PC-3 (cell line): ENCODE measurements at regions not wholly inside any gene's neighbourhood (a gene's known extent, or its start where the extent isn't known, plus 50 kb on each side); places are given as distances from the start of the nearest gene placed in this dataset.

Experiments
- ATAC-seq: fragments of 200-7000 bp; cut with Tn5 transposase; 2 replicates; pipeline ENCODE4 v1.9.1; 2020; ENCODE audit warnings: mild to moderate bottlenecking, moderate library complexity
- BruUV-seq: library from RNA; stranded (reverse); fragments of 400-500 nt; replicated peaks from 2 replicates; lab custom pipeline; 2021; lab: Mats Ljungman, UMichigan
- CTCF ChIA-PET: fragments of 300-600 bp; sonication (Branson Sonifier 250); formaldehyde crosslinking; loops from one replicate; lab custom pipeline; 2022; ENCODE audit warnings: antibody characterized with exemption; lab: Charles Lee
- POLR2A ChIA-PET: fragments of 300-600 bp; sonication (Branson Sonifier 250); formaldehyde crosslinking; loops from one replicate; lab custom pipeline; 2022; ENCODE audit warnings: antibody characterized with exemption; ENCODE audit not compliant: unreplicated experiment; lab: Charles Lee
- DNase-seq: peaks from one replicate; pipeline ENCODE4 v3.0.0-alpha.2; 2015
- H2AFZ ChIP-seq: fragments of 300-600 bp; sonication (generic); 2 replicates; pipeline ENCODE4 v1.6.0; 2016; ENCODE audit warnings: antibody characterized with exemption, low read length
- H3F3A ChIP-seq: fragments of 300-600 bp; sonication (generic); one replicate; pipeline ENCODE4 v1.6.0; 2017; ENCODE audit warnings: antibody characterized with exemption, low read length, control low read depth, mild to moderate bottlenecking; ENCODE audit not compliant: unreplicated experiment
- H3K27ac ChIP-seq: fragments of 300-600 bp; sonication (generic); 2 replicates; pipeline ENCODE4 v1.5.1; 2016; ENCODE audit warnings: mild to moderate bottlenecking, low read length
- H3K27me3 ChIP-seq: fragments of 300-600 bp; sonication (generic); 2 replicates; pipeline ENCODE4 v1.6.1; 2016; ENCODE audit warnings: low read length, mixed read lengths
- H3K36me3 ChIP-seq: fragments of 300-600 bp; sonication (generic); 2 replicates; pipeline ENCODE4 v1.6.1; 2016; ENCODE audit warnings: low read depth, mixed run types, low read length, mixed read lengths
- H3K4me1 ChIP-seq: fragments of 300-600 bp; sonication (generic); 2 replicates; pipeline ENCODE4 v1.5.1; 2016; ENCODE audit warnings: low read length; ENCODE audit not compliant: insufficient read depth
- H3K4me2 ChIP-seq: fragments of 300-600 bp; sonication (generic); 2 replicates; pipeline ENCODE4 v1.6.0; 2016; ENCODE audit warnings: low read length
- H3K4me3 ChIP-seq: fragments of 300-600 bp; sonication (generic); 2 replicates; pipeline ENCODE4 v1.5.1; 2016; ENCODE audit warnings: mild to moderate bottlenecking, low read length, mixed read lengths
- H3K79me2 ChIP-seq: fragments of 300-600 bp; sonication (generic); 2 replicates; pipeline ENCODE4 v1.6.1; 2017; ENCODE audit warnings: low read length, mixed read lengths
- H3K9ac ChIP-seq: fragments of 300-600 bp; sonication (generic); 2 replicates; pipeline ENCODE4 v1.6.0; 2016; ENCODE audit warnings: mild to moderate bottlenecking, low read length
- H3K9me2 ChIP-seq: fragments of 300-600 bp; sonication (generic); replicated peaks from 2 replicates; pipeline ENCODE4 v1.6.1; 2016; ENCODE audit warnings: mixed run types, low read length, mixed read lengths
- H3K9me3 ChIP-seq: fragments of 300-600 bp; sonication (generic); 2 replicates; pipeline ENCODE4 v1.6.1; 2016; ENCODE audit warnings: low read length, mixed read lengths
- H4K20me1 ChIP-seq: fragments of 300-600 bp; sonication (generic); 2 replicates; pipeline ENCODE4 v1.6.1; 2016; ENCODE audit warnings: low read length, mixed read lengths
- EZH2 ChIP-seq: fragments of 300-600 bp; sonication (generic); IDR thresholded peaks from one replicate; pipeline ENCODE4 v1.6.1; 2017; ENCODE audit warnings: antibody characterized with exemption, mild to moderate bottlenecking, low read length; ENCODE audit not compliant: unreplicated experiment
- EZH2phosphoT487 ChIP-seq: fragments of 300-600 bp; sonication (generic); IDR thresholded peaks from 2 replicates; pipeline ENCODE4 v1.6.1; 2018; ENCODE audit warnings: mild to moderate bottlenecking, antibody characterized with exemption, low read length, borderline replicate concordance
- intact Hi-C: fragments of 100-400 bp; cut with micrococcal nuclease; formaldehyde crosslinking; loops from 2 replicates; pipeline ENCODE4 v1.9.0; 2023
- TF ChIP-seq, protein P1 (sequence below): fragments of 300-600 bp; sonication (generic); conservative IDR thresholded peaks from 2 replicates; pipeline ENCODE4 v1.5.1; 2017; ENCODE audit warnings: antibody characterized with exemption, low read depth, mild to moderate bottlenecking, low read length

DNA sequence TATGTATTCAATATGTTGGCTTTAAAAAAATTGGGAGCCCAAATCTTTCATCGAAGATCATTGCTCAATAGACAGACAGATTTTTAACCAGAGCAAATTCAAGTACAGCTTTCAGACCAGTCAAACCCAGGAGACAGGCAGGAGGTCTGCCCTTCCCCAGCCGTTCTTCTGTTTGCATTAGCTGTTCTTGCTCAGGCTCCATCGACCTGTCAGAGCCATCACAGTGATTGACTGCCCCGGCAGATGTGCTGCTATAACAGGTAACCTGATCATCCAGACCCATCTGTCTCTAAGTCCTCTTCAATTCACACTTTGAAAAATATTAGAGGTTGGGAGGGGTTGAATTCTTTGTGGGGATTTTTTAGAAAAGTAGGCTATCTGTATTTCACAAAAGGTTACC lies 453.5 kb downstream of the FOXG1 start:
- DNase-seq (no peak), ATAC-seq (no peak)
- no peaks in the 10 kb centered on the region for H3K79me2 ChIP-seq
- ChIA-PET POLR2A (no interaction called here), CTCF (no interaction called here)
- H3K4me3 ChIP-seq, result no peak overlapping the region
- no peak overlapping the region for H3K9ac ChIP-seq
- peaks cover 17% of the 10 kb centered on the region for H3K27me3 ChIP-seq
- no peaks in the 10 kb centered on the region for H3K36me3 ChIP-seq
- no TSS peak for BruUV-seq
- H3K27ac ChIP-seq, result no peak overlapping the region
- H4K20me1 ChIP-seq, result no peaks in the 10 kb centered on the region
- no peaks in the 10 kb centered on the region for H3K9me3 ChIP-seq
- H2AFZ ChIP-seq, result no peak overlapping the region
- no peaks in the 10 kb centered on the region for H3K9me2 ChIP-seq
- H3F3A ChIP-seq, result no peaks in the 10 kb centered on the region
- H3K4me1 ChIP-seq, result peaks cover 22% of the 10 kb centered on the region
- intact Hi-C loops, result loop anchor here (5.0 kb wide), 1 partner anchor 242 kb away; no protein-coding TSS in a partner anchor
- no peak overlapping the region for H3K4me2 ChIP-seq
- TF ChIP-seq EZH2 (no peak), EZH2phosphoT487 (no peak)
- TF ChIP-seq, protein P1, sequence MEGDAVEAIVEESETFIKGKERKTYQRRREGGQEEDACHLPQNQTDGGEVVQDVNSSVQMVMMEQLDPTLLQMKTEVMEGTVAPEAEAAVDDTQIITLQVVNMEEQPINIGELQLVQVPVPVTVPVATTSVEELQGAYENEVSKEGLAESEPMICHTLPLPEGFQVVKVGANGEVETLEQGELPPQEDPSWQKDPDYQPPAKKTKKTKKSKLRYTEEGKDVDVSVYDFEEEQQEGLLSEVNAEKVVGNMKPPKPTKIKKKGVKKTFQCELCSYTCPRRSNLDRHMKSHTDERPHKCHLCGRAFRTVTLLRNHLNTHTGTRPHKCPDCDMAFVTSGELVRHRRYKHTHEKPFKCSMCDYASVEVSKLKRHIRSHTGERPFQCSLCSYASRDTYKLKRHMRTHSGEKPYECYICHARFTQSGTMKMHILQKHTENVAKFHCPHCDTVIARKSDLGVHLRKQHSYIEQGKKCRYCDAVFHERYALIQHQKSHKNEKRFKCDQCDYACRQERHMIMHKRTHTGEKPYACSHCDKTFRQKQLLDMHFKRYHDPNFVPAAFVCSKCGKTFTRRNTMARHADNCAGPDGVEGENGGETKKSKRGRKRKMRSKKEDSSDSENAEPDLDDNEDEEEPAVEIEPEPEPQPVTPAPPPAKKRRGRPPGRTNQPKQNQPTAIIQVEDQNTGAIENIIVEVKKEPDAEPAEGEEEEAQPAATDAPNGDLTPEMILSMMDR, result no peak

DNA sequence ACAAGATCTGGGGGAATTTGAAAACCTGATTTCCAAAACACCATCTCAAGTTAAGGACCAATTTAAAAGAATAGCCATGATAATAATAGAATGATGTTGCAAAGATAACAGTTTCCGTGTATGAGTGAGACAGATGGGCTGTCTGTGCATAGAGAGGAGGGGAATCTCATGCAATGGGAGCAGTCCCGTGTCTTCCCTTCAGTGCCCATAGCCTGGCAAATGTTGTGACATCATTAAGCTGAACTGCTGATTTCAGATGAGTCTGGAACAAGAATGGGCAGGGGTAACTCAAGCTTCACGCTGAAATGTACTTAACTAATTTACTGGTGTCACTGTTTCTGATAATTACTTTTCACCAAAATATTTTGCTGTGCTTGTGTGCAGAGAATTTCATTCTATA lies 454.0 kb downstream of the FOXG1 start:
- Histone ChIP-seq H3K79me2 (no peaks in the 10 kb centered on the region), H3K4me1 (peaks cover 22% of the 10 kb centered on the region), H3K27me3 (peaks cover 17% of the 10 kb centered on the region), H3K27ac (no peak overlapping the region), H2AFZ (no peak overlapping the region), H4K20me1 (no peaks in the 10 kb centered on the region), H3K4me2 (no peak overlapping the region), H3K36me3 (no peaks in the 10 kb centered on the region), H3K9ac (no peak overlapping the region), H3K9me3 (no peaks in the 10 kb centered on the region), H3K4me3 (no peak overlapping the region), H3K9me2 (no peaks in the 10 kb centered on the region), H3F3A (no peaks in the 10 kb centered on the region)
- ChIA-PET POLR2A (no interaction called here), CTCF (no interaction called here)
- no TSS peak for BruUV-seq
- ATAC-seq, result no peak
- TF ChIP-seq EZH2phosphoT487 (no peak), EZH2 (no peak)
- TF ChIP-seq, protein P1, result no peak
- no peak for DNase-seq
- intact Hi-C loops, result loop anchor here (5.0 kb wide), 1 partner anchor 242 kb away; no protein-coding TSS in a partner anchor

DNA sequence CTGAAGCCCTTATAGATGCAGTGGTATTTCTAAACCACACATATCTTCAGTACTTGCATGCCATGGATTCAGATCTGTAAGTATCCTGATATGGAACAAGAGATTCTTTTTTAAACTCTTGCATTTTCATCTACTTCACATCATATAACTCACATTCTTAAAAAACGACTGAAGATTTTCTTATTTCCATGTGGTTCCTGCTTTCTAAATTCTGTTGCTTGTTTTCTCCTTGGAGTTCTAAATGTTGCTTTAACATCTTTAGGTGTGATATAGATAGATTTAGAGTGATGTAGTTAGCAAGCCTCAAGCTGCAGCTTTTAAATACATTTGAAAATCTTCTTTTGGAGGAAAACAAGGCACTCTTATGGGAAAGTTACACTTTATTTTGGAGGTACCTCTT lies 455.4 kb downstream of the FOXG1 start:
- Histone ChIP-seq H3K36me3 (no peaks in the 10 kb centered on the region), H3K9me2 (no peaks in the 10 kb centered on the region), H3K27me3 (peaks cover 17% of the 10 kb centered on the region), H3K4me3 (no peak overlapping the region), H2AFZ (no peak overlapping the region), H3K79me2 (no peaks in the 10 kb centered on the region), H3K9ac (no peak overlapping the region), H3K9me3 (no peaks in the 10 kb centered on the region), H3K4me2 (no peak overlapping the region), H3F3A (no peaks in the 10 kb centered on the region), H3K27ac (no peak overlapping the region), H4K20me1 (no peaks in the 10 kb centered on the region), H3K4me1 (peaks cover 9% of the 10 kb centered on the region)
- TF ChIP-seq EZH2 (no peak), EZH2phosphoT487 (no peak)
- TF ChIP-seq, protein P1, result no peak
- DNase-seq (no peak), ATAC-seq (no peak)
- BruUV-seq, result no TSS peak
- intact Hi-C loops, result loop anchor here (1.0 to 5.0 kb wide), 3 partner anchors 206 to 465 kb away; no protein-coding TSS in a partner anchor
- ChIA-PET POLR2A (no interaction called here), CTCF (no interaction called here)
